ENCODE measurements at regions not wholly inside any gene's neighbourhood (a gene's known extent, or its start where the extent isn't known, plus 50 kb on each side); places are given as distances from the start of the nearest gene placed in this dataset.

DNA sequence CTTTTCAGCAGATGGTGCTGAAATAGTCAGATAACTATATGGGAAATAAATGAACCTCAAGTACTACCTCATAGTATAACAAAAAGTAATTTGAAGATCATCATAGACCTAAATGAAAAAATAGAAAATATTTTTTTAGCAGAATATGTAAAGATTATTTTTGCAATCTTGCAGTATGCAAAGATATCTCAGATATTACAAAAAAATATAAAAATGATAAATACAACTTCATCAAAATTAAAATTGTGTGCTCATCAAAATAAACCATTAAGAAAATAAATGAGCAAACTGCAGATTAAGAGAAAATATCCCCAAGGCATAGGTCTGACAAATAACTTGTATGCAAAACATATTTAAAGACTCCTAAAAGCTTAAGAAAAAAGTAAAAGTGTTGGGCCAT lies 83.4 kb upstream of the KCND2 start:
- TF ChIP-seq CTCF (IDR thresholded peaks at IDR 0.05), result no peak
- TF ChIP-seq POLR2A (IDR thresholded peaks at IDR 0.05), result no peak

Measured in vagina (tissue), 2 donors.